ENCODE measurements at regions not wholly inside any gene's neighbourhood (a gene's known extent, or its start where the extent isn't known, plus 50 kb on each side); places are given as distances from the start of the nearest gene placed in this dataset.

DNA sequence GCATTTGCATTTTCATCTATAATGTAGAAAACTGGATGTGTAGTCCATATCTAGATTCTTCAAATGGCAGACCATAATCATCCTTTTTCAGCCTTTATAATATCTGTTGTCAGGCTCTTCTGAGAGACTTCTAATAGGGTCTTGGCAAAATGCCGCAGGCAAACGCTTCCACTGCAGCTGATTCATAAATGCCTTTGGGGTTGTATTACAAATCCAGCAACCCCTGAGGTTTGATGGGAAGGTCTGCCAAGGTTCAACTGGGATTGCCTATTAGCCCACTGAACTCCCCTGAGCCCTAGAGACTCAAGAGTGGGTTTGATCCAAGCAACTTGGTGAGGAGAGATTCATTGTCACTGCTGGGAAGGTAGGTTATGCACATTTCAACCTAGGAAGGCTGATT, 365.2 kb upstream of the POU3F2 start:
- Histone ChIP-seq H3K4me3 (no peak overlapping the region), H3K9me3 (no peaks in the 10 kb centered on the region), H3K4me1 (ENCODE audit: low read depth) (no peaks in the 10 kb centered on the region), H3K36me3 (ENCODE audit: low read depth) (no peaks in the 10 kb centered on the region)
- no peak for DNase-seq
- no peak for ATAC-seq
- no peak for TF ChIP-seq CTCF (IDR thresholded peaks at IDR 0.05)
- intact Hi-C loops (cut with DNase I, micrococcal nuclease): no loop called here

DNA sequence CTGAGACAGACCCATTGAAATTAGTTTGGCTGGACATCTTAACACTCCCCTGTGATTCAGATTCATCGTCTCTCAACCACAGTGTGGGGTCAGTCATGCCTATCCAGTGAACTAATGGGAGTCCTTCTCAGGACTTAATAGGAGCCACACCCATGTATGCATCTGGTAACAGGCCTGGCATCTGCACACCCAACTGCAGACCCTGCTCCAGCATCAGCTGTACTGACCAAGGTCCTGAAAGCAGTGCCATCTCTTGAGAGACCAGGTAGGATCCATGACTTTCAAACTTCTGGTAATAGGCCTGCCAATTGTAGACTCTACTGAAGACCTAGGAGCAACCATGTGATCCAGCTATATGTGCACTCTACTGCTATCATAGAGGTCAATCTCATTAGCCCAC, 363.6 kb upstream of the POU3F2 start:
- H3K4me3 ChIP-seq: no peak overlapping the region
- H3K4me1 ChIP-seq (ENCODE audit: low read depth): no peaks in the 10 kb centered on the region
- TF ChIP-seq CTCF (IDR thresholded peaks at IDR 0.05): no peak
- intact Hi-C loops (cut with DNase I, micrococcal nuclease): no loop called here
- no peak for ATAC-seq
- H3K9me3 ChIP-seq: no peaks in the 10 kb centered on the region
- no peak for DNase-seq
- no peaks in the 10 kb centered on the region for H3K36me3 ChIP-seq (ENCODE audit: low read depth)

DNA sequence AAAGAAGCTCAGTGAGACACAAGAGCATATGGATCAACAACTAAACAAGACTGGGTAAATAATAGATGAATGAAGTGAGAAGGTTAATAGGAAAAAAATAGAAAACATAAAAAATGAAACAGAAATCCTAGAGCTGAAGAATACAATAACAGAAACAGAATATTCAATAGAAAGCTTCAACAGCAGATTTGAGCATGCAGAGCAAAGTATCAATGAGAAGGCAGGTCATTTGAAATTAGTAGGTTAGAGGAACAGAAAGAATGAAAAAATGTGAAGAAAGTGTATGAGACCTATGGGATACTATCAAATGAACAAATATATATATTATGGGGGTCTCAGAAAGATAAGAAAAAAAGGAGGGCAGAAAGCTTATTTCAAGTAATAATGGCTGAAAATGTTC, 362.9 kb upstream of the POU3F2 start:
- Histone ChIP-seq H3K9me3 (no peaks in the 10 kb centered on the region), H3K4me3 (no peak overlapping the region), H3K36me3 (ENCODE audit: low read depth) (no peaks in the 10 kb centered on the region), H3K4me1 (ENCODE audit: low read depth) (no peaks in the 10 kb centered on the region)
- TF ChIP-seq CTCF (IDR thresholded peaks at IDR 0.05): no peak
- intact Hi-C loops (cut with DNase I, micrococcal nuclease): no loop called here
- ATAC-seq (no peak), DNase-seq (no peak)

DNA sequence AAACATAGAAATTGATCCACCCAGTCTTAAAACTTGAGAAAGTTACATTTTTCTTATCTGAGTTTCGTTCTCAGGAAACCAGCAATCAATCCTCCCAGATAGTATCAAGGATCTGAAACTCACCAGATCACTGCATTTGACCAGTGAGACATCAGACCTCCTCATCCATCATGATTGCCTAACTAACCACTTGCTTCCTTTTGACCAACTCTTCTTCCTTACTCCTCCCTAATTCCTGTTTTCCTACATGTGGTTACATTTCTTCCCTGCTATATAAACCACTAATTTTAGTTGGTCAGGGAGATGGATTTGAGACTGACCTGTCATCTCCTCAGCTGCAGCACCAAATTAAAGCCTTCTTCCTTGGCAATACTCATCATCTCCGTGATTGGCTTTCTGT, 357.1 kb upstream of the POU3F2 start:
- intact Hi-C loops (cut with DNase I, micrococcal nuclease): no loop called here
- ATAC-seq (no peak), DNase-seq (no peak)
- Histone ChIP-seq H3K4me3 (no peak overlapping the region), H3K9me3 (no peaks in the 10 kb centered on the region), H3K4me1 (ENCODE audit: low read depth) (no peaks in the 10 kb centered on the region), H3K36me3 (ENCODE audit: low read depth) (no peaks in the 10 kb centered on the region)
- TF ChIP-seq CTCF (IDR thresholded peaks at IDR 0.05): no peak

DNA sequence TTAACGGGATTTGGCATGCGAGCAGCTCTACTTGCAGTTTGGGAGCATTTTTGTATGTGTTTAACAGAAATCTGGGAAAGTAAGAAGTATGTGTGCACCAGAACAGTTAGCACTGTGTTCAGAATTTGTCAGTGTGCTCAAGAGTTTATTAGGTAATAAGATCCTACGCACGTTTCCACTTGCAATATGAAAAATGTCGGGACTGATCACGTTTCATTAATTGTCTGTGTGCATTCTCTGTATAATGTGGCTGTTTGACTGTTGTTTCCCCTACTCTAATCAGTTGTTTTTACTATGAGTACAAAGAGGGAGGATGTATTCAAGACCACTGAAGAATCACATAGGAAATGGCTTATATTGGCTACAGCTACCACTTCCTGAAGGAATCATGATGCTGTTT, 349.7 kb upstream of the POU3F2 start:
- ATAC-seq (no peak), DNase-seq (no peak)
- Histone ChIP-seq H3K9me3 (no peaks in the 10 kb centered on the region), H3K4me1 (ENCODE audit: low read depth) (no peaks in the 10 kb centered on the region), H3K4me3 (no peak overlapping the region), H3K36me3 (ENCODE audit: low read depth) (no peaks in the 10 kb centered on the region)
- no peak for TF ChIP-seq CTCF (IDR thresholded peaks at IDR 0.05)
- intact Hi-C loops (cut with DNase I, micrococcal nuclease): no loop called here

DNA sequence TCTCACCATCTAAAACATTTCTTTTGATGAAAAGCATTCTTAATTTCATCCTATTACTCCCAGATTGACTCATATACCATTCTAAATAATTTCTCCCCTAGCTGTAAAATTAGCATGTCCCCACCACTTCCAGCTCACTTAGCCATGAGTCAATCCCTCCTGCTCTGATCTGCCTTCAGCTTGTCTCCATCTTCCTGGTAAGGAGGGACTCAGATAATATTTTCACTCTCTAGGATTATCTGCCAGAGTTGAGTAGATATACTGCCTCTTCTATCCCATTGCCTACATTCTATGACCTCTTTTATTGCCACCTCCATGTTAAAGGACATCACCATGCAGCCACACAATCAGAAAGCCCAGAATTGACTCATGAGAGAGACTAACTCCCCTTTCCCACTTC, 348.8 kb upstream of the POU3F2 start:
- Histone ChIP-seq H3K4me1 (ENCODE audit: low read depth) (no peaks in the 10 kb centered on the region), H3K4me3 (no peak overlapping the region), H3K9me3 (no peaks in the 10 kb centered on the region), H3K36me3 (ENCODE audit: low read depth) (no peaks in the 10 kb centered on the region)
- ATAC-seq (no peak), DNase-seq (no peak)
- no peak for TF ChIP-seq CTCF (IDR thresholded peaks at IDR 0.05)
- intact Hi-C loops (cut with DNase I, micrococcal nuclease): no loop called here
